Jurkat, Clone E6-1 (cell line): ENCODE measurements at regions not wholly inside any gene's neighbourhood (a gene's known extent, or its start where the extent isn't known, plus 50 kb on each side); places are given as distances from the start of the nearest gene placed in this dataset.
"Not testable (repeated sequence)": the region's sequence is repeated elsewhere in the genome, so short reads cannot be mapped to it uniquely, and the experiment has no call there.

ENCODE experiments used
- DNase-seq: peaks from one replicate; pipeline ENCODE4 v3.0.0-alpha.2; 2011; ENCODE audit warnings: low read depth, low spot score
- H3K4me3 ChIP-seq: 2 replicates; pipeline ENCODE4 v1.5.1; 2011; ENCODE audit warnings: mild to moderate bottlenecking, low read length, control low read depth, moderate library complexity

DNA sequence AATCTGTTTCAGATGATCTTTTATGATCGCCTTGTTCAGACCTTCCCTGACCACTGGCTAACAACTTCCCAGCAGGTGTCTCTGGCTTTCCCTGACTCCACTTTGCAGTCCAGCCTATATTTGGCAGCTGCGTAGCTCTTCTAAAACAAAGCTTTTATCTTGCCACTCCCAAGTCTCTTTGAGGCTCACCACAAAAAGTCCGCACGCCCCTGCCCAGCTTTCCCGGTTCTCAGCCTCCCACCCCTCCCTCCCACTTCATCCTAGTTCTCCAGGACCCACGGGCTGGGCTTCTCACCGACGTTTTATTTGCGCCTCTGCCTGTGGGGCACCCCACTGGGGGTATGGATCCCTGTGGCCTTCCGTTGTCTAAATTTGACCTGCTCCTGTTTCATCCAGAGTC is 58.9 kb upstream of the USP6NL start:
- H3K4me3 ChIP-seq = no peak overlapping the region
- no peak for DNase-seq

DNA sequence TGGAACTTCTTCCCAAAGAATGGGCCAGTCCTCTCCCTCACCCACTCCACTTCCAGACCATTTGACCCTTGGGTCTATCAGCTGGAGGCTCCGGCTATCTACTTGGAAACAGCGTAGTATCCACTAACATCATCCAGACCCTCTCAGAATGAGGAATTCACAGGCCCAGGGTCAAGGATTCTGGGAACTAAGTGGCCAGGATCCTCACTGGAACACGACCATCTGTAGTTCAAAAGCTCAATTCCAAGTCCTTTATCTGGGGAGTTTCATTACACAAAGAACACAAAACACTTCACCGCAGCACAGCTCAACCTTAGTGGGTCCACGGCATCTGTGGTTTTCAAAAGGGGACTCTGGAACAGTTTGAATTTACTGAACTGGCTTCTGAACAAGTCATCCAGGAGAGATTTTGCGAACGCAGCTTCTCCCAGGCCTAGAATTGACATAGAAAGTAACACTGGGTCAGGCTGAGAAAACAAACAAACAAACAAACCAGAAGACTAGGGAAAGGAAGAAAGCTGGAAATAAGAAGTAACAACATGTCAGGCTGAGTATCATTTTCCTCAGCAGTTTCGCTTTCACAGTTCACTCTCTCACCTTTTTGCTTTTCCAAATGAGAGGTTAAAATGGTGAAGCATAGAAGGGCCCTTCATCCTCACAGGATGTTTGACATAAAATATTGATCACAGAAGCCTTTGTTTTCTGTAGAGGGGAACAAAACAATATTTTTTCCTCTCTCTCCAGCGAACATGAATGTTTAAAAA is 57.6 kb upstream of the USP6NL start:
- H3K4me3 ChIP-seq = no peak overlapping the region
- DNase-seq = no peak

DNA sequence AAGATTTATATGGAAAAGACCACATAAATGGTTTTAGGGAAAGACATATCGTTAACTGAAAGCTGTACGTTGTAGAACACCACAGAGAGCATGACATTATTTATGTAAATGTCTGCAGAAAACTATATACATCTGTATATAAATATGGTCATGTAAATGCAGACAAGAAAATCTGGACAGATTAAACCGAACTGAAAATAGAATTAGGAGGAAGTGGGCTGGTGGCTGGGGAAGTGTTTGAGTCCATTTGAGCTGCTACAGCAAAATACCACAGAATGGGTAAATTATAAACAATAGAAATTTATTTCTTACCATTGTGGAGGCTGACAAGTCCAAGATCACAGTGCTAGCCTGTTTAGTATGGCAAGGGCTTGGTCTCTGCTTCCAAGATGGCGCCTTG is 56.3 kb upstream of the USP6NL start:
- DNase-seq = no peak
- no peak overlapping the region for H3K4me3 ChIP-seq

DNA sequence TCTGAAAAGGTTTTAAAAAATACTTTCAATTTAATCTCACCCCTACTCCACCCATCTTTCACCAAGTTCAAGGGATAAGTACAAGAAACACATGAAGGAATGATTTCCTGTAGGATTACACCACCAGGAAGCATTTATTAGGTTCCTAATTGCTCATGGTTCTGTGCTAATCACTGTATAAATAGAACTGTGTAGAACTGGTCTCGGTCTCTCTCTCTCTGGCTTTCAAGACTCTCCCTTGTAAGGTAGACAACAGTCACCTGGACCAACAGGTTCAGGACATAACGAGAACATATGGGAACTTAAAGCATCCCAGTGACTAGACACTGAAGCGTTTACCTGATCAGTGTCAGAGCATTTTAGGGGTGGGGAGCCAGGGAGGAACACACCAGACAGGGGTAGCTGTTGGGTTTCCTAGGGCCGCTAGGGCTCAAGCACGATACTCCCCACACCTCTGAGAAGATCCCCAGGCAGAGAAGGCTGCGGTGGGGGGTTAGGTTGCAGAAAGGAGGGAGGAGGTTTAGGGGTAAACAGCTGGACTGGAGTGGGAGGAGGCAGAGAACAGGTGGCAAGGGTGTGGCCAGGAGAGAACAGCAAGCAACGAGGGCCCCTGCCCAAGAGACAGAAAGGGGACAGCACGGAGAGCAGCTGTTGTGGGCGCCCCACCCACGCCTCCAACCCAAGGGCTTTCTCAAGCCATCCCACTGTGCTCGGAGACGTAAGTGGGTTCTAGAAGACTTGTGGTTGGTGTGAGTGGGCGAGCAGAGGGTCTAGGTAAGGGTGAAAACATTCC is 52.5 kb upstream of the USP6NL start:
- no peak for DNase-seq
- H3K4me3 ChIP-seq = no peak overlapping the region

DNA sequence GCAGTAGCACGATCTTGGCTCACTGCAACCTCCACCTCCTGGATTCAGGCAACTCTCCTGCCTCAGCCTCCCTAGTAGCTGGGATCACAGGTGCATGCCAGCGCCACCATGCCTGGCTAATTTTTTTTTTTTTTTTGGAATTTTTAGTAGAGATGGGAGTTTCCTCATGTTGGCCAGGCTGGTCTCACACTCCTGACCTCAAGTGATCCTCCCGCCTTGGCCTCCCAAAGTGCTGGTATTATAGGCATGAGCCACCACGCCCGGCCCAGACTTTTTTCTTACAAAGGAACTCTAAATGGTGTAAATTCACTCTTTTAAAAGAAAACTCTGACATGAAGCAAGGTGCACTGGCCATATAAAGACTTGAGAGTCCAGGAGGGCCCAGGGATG is 51.7 kb upstream of the USP6NL start:
- not testable (repeated sequence) for DNase-seq

DNA sequence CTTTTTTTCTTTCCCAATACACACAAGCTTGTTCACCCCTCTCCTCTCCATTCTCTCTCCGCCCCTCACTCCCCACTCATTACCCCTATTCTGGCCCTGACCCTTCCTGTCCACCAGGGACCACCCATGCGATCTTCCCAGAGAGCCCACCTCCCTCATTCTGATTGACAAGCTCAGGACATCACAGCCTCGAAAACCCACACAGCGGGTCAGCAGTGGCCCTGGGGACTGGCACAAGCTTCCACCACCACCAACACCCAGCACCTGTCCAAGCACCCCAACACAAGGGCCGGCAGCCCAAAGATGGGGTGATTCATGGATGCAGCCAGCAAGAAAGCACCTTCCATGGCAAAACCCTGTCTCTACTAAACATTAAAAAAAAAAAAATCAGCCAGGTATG is 50.0 kb upstream of the USP6NL start:
- no peak for DNase-seq
- H3K4me3 ChIP-seq = no peak overlapping the region

More for the DNA sequence above, 51.7 kb upstream of the USP6NL start:
- H3K4me3 ChIP-seq = not testable (repeated sequence)
